ENCODE measurements at regions not wholly inside any gene's neighbourhood (a gene's known extent, or its start where the extent isn't known, plus 50 kb on each side); places are given as distances from the start of the nearest gene placed in this dataset.

DNA sequence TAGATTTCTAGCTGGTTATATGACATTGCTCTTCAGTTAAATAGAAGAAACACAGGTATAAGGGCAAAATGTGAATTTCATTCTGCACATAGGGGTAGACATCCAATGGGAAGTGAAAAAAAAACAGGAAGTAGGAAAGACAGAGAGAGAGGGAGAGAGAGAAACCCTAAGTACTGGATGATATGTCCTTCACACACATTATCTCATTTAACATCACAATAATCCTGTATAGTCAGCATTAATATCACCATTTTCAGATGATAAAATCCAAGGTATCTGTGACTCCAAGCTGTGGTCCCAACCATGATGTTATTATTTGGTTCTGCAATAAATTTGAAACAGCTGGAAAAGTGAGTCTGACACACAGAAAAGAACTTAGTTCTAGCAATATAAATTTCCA, 759.9 kb downstream of the SATB2 start:
- DNase-seq: no peak

DNA sequence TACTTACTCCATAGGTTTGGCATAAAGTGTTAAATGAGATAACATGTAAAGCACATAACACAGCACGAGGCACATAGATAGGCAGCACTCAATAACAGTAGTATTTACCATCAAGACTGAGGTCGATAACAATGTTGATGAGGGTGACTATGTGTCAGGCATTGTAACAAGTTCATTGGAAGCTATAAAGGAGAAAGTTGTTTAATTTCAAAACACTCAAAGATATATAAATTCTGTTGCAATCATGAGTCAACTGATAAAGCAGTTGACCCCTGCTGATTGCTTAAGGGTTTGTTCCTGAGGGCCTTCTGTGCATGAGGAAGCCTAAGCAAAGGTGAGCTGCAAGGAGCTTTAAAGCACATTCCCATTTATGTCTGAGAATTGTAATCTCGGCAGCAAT, 760.5 kb downstream of the SATB2 start:
- DNase-seq: no peak

DNA sequence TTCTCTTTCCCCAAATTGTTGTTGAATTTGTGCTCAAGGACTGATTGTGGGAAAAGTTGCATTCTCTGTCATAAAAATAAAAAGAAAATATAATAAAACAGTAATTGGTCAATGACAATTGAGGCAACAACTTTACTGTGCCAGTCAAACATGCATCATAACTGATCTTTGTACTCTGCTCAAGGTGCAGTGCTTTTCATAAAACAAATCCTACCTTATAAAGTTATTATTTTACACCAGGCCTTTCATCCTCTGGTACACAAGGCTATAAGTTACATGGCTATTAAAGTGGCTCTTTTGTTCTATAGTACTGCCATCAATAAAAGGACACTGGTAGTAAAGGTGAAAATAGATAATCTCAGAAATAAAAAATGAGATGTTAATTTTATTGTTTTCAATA, 761.9 kb downstream of the SATB2 start:
- DNase-seq: no peak

DNA sequence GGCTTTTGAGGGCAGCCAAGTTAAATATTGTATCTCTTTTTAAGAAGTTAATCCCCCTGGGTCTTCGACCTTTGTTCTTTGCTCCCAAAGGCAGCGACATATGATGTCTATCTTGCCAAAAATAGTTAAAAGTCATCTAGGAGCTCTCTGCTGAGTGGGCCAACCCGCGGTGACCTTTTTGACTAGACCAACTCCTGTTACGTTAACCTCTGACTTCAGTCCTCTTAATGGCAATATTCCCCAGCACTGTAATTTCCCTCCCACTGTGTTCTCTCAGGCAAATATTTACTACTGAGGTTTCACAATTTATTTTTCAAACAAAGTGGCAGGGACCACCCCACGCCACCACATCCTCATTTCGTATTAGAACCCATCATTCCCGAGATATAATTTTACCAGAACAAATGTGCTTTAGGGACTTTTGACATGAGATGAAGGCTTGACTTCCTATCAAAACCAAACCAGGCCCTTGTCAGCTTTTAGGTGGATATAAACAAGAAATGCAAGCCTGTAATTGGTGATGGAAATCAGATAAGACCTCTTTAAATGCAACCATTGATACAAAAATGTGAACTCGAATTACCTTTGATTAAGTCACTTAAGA, 764.7 kb downstream of the SATB2 start:
- no peak for DNase-seq

DNA sequence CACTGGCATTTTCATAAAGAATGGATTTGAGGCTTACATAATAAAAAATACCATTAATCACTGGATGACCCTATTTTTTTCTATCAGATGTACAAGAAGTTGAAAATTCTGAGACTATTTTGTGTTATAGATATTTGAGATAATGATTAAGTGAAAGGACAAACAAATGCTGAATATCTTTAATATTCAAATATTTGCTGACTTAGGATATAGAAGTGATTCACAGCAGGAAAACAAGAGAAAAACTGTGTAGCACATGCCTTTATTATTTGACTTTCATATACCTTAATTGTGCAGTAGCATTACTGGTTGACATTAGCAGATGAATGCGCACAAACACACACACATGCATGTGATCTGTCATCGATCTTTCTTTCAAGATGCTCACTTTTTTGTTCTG, 766.5 kb downstream of the SATB2 start:
- DNase-seq: no peak

DNA sequence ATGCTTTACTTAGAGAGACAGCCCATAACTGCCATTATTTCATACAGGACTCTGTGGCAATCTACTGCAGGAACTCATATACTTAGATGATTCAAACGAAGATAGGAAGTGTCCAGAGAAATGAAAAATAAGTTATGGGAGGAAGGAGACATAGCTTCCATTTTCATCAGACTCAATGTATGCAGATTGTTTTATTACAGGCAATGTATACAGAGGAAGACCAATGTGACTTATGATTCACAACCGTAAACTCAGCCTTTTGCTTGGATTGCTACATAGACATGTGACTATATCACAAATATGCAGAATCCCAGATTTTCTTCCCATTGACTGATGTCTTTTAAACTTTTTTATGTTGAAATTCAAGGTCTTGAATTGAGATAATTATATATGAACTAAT, 793.4 kb downstream of the SATB2 start:
- DNase-seq: no peak

DNA sequence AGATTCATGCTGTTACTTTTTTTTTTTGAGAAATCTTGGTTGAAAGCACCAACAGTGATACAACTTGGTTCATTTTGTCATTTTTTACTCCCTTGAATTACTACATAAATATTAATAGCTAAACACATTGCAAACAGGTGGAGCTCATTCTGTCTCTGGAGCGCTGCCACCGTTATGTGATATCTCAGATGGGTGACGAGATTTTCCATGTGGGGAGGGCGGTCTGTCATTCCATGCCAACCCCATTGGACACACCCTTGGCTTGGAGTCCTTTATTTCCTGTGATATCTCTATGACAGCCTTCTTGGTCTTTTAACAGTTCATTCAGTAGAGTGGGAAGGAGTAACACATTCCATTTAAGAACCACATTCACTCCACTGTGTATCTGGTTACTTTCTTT, 794.8 kb downstream of the SATB2 start:
- no peak for DNase-seq

DNA sequence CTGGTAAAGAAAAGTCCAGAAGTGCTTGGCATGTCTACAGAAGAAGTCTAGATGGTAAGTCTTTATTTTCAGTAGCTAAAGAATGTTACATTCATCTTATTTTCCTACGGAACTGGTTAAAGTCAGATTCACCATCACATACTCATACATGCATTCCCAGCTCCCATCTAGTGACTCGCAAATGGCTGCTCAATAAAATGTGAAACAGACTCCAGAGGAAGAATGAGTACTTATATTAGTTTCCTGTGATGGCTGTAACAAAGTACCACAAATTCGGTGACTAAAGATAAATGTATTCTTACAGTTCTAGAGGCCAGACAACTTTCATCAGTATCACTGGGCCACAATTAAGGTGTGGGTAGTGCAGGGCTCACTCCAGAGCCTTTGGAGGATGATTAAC, 797.2 kb downstream of the SATB2 start:
- DNase-seq: no peak

DNA sequence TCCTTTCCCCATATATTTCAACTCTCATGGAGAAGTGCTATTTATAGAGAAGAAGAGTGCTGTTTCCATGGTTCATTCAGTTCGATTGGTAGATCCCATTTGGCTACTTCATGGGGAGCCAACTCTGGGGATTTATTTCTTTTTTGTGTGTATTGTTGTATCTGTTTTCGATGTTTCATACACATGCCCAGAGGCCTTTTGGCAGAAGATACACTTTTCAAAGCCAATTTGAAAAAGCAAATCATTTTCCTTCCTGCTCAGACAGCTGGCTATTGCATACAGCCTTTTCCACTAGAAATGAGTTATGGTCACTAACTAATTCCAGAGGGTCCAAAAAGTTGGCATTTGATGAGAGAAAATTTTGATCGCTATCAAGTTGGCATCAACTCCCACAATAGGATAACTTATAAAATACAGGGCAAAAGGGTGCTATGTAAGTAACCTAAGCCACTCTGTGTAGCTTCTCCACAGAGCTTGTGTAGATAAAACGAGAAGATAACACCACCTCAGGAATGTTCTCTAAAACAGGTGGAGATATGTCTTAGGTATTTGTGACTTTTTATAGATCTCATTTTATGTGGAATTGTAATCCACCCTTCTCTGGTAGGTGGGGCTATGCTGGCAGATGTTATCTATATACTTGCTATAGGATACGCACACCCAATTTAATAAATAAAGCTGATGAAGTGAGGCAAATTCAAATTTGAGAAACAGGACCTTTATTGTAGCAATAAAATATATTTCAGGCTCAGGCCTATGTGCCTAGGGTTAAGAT, 798.5 kb downstream of the SATB2 start:
- DNase-seq: no peak

DNA sequence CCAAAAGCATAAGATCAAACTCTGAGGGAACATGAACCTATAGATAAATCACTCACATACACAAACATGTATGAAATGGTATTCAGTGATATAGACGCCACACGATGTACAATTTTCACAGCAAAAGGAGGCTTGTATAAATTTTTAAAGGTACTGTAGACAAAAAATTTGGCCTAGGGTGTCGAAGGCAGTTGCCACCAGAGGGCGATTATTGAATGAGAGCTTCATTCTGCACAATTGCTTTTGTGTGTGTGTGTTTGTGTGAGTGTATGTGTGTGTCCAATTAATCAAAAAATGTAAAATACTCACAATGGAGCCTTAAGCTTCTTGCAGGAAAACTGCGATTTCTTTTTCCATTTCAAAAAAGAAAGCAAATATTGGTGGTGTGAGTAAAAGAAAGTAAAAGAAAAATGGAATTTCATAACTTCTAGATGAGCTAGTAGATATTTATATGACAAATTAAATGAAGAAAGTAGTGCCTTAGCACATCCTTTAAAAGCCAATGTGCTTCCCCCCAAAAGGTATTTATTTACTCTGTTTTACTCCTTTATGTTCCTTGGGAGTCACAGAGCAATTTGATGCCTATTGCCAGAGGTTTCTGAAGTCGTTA, 800.1 kb downstream of the SATB2 start:
- DNase-seq: no peak

DNA sequence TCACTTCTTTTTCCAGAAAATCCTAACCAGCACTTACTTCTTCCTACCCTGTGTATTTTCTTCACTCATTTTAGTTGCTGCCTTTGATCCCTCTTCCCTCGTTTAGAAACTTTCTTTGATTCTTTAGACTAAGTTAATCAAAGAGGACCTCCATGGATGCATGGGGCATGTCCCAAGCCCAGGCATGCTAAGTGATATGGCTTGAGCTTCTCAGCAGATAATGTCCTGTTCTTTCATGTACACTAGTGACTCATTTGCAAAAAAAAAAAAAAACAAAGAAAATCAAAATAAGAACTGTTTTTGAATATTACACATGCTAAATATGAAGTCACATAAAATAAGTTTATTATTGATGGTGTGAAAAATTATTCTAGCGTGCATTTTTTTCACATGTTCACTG, 800.9 kb downstream of the SATB2 start:
- DNase-seq: no peak

DNA sequence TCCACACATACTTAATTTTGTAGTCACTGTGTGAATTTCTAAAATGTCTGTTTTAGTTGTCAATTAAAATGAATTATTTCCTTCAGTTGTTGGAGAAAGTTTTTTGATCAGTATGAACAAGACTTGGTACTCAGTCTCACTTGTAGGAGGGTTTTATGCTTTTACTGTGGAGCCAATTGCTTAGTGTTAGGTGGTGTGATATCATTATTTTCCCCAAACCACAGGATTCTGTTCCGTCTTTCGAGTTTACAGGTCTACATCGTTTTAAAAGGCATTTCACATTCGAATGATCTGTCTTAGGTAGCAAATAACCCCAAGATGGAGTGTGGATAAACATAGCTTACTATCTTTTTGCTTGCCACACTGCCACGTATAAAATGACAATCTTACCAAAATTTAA, 803.1 kb downstream of the SATB2 start:
- DNase-seq: no peak

DNA sequence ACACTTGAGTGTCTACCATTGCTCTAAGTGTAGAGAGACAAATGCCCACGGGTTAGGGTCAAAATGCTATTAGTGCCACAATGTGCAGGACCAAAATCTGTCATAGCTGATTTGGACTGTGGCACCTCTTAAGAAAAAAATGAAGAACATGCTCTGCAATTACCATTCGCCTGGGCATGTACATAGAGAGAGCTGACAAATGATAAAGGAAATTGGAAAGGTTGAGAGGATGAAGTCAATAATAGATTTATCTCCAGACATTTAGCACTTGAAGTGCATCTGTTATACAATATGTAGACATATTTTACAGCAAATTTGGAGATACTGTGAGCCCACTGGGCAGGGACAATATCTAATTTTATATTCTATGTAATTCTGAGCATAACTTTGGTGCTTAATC, 804.4 kb downstream of the SATB2 start:
- DNase-seq: no peak

DNA sequence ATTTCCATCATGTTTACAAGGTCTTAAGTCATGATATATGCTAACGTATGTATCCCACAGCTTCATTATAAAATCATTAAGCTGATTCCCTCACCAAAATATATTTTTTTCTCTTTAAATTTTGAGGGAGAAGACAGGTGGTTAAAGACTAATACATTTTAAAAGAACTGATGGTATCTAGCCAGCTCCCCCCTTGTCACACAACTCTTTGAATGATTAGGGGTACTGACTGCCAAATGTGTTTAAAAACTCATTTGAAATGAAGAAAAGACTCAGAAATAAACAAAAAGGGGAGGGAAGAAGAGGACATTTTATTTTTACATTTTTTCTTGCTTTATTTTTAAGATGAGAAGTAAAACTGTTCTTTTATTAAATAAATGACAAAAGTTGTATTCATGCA, 805.3 kb downstream of the SATB2 start:
- no peak for DNase-seq

DNA sequence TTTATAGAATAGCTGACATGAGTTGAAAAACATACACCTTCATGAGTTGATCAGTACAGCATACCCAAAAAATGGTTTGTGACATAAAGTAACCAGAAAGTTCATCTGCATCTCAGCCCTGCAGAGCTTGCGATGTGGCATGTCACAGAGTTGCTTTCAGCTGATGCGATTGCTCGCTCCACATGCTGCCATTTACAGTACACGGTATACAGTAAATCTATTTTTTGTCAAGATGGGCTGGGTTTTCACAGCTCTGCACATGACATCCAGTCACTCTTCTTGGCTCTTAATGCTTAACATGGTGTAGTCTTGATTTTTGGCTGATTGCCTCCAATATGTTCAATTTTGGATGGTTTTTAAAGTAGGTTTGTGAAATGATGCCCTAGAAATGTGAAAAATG, 811.9 kb downstream of the SATB2 start:
- no peak for DNase-seq

DNA sequence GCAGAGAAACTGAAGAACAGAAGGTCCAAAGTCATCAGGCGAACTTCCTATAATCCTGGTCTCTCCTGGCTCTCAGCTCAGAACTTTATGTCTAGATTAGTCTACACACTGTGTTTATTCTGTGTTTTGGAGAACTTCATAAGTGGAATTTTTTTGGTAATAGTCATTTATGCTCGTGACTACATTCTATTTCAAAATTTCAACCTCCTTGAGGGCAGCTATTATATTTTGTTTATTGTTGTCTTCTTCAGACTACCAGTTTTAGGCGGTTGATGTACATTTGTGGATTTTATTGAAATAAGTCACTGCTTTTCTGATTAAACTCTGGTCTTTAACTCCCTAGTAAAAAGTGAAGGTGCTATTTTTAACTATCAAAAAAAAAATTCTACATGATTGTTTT, 816.6 kb downstream of the SATB2 start:
- DNase-seq: no peak

DNA sequence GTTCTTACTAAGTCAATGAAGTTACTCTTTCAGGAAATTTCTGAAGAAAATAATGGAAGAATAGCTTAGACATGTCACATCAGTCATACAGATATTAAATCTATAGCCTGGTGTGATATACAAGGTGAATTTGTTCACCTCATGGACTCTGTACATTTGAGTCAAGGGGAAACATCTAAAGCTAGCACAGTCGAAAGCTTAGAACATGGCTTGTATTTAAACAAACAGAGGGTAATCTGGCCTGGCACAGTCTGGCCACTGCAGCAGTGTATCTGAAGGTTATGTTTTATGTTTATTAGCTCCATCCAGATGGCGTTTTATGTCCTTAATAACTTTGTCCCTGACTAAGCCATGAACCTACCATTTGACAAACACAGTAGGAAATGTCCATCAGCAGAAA, 817.3 kb downstream of the SATB2 start:
- no peak for DNase-seq

DNA sequence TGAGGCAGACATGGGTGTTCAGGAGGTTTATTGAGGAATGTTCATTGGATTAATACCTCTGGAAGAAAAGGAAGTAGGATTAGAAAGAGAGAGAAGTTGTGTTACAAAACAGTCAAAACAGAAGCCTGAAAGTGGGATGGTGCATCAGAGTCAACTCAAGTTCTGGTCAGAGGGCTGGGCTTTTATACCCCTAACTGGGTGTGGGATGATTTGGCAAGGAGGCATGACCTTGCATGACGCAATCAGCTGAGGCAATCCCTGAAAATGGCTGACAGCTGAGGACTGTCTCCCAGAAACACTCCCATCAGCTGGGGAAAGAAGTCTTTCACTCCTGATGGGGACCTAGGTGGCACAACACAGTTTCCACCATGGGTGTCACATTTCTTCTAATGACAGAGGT, 818.2 kb downstream of the SATB2 start:
- no peak for DNase-seq

DNA sequence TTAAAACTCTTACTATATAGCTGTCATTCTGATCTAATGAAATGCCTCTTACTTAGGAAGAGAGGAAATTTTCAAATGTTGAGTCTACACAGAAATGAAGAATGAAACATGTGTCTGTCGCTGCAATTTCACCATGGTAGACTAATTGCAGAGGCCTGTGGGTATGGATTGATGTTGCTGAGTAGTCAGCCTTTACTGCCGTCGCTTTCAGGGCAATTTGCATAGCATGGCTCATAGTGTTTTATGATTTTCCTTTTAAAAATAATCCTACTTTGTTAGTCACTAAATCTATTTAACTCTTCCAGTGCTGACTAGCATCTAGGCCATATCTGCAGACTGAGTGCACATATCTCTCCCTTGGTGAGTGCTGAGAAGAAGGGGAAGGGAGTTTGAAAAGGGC, 819.2 kb downstream of the SATB2 start:
- DNase-seq: no peak

DNA sequence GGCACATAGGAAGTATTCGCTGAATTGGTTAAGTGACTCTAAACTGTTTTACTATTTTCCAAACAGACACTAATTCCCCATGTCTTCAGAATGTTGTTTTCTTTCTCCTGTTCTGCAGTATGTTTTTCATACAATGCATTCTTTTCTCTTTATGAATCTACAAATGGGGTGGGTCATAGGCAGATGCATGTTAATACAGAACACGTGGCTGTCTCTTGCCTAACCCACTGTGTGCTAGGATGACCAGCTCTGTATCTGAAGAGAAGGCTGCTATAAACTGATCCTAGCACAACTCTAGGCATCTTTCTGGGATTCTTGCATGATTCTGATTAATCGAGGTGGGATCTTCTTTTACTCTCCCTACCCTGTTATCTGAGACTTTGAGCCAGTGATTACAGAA, 826.0 kb downstream of the PLCL1 start:
- no peak for DNase-seq

DNA sequence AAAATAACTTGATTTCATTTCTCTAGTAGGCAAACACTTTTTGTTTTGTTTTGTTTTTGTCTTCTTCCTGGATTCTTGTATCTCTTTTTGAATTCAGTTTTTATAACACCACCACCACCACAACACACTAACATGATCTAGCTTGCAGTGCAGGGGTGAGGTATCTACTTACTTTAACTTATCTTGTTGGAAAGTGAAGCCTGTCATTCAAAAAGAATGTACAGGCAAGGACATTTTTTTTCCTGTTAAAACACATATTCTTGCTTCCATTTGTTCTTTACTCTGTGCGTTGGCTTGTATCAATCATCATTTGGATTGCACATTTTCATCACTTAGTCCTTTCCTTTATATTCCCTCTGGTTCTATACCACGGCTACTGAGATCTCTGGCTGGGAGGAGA, 824.2 kb downstream of the PLCL1 start:
- no peak for DNase-seq

DNA sequence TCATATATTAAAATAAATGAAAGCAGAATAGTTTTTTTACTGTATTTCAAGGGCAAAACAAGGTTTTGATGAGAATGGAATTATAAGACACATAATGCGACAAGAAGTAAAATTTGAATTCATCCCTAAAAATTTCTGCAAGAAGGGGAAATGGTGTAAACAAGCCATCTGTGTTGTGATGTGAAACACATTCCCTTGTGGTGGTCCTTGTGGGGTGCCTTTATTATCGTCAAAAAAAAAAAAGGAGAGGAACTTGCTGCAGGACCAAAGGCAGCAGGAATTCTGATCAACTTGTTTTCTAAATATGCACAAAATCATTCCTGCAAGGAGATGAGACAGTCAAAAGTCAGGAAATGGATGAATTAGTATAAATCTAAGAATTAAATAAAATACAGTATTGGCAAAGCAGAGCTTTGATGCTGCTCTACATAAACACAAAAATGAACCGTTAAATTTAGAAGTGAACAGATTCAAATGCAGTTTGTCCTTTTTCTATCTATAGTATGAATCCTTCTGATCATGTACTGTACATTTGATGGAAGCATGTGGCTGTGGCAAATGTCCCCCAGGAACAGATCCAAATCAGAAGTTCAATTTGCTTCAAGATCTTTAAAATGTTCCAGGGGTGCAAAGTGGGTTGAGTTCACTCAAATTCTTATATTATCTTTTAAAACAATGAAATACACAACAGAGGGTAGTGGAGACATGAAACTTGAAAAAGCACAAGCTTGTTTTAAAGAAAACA, 818.8 kb downstream of the PLCL1 start:
- DNase-seq: no peak

DNA sequence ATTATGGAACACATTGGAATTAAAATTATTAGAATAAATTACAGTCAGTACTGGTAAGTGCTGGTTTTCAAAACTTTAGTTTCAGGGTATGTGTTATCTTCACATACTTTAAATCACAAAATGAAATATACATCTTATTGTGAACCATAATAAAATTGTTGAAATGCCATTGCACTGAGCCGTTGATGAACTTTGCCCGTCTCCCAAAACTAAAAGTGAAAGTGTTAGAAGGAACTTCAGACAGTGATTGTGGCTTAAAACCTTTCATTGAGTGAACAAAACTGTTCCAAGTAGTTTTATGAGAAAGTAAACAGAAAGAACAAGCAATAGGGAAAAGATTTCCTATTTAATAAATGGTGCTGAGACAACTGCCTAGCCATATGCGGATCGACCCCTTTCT, 811.6 kb downstream of the PLCL1 start:
- DNase-seq: no peak

DNA sequence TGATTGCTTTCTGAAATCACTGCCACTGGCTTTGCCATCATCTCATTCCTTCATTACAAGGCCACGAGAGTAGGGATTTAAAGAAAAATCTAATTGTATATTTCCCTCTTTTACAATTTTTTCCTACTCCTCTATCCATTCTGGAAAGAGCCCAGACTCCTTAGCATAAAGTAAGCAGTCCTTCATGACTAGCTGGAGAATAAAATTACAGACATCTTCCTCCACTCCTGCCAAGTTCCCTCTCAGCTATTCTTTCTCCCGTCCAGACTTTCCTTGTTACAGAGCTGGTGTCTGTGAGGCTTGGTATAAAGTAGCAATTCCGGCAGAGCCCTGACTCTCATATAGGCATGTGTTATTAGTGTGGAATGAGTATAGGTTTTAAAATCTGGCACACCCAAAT, 806.8 kb downstream of the PLCL1 start:
- DNase-seq: no peak
